ENCODE measurements at regions not wholly inside any gene's neighbourhood (a gene's known extent, or its start where the extent isn't known, plus 50 kb on each side); places are given as distances from the start of the nearest gene placed in this dataset.
"Not testable (repeated sequence)": the region's sequence is repeated elsewhere in the genome, so short reads cannot be mapped to it uniquely, and the experiment has no call there.

DNA sequence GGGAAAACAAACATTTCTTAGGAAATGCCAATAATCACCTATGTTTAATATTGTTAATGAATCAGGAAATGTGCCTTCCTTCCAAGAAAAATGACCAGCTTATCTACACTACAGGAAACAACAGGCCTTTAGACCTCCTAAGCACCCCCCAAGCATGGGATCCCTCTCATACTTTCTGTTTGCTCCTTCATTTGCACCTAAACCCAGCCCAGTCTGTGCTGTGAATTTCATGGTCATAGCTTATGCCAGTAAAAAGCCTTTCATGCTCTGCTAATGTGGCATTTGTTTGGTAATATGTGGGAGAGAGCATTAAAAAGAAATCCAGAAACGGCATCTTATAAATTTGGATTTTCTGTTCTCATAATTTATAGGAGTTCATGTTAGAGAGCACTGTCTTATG is 511.1 kb downstream of the EBF1 start:
- WGBS (ENCODE audit: insufficient coverage), result no CpG with 5 or more reads among the region's 1 CpG
- Mint-ChIP-seq H3K4me1 (no peaks in the 10 kb centered on the region), H3K9me3 (peaks cover 2 to 12% (median 5%) of the 10 kb centered on the region in 7 donors), H3K27me3 (ENCODE audit: low read depth in 3 of 3) (peaks cover 8 to 28% (median 9%) of the 10 kb centered on the region in 3 donors), H3K4me3 (peak overlapping the region in 1 of 2 donors; percentile 21), H3K36me3 (no peaks in the 10 kb centered on the region), H3K27ac (no peak overlapping the region)
- Histone ChIP-seq H3K36me3 (replicated peaks in 1 of 2; ENCODE audit: control insufficient read depth in 1 of 2, insufficient read depth in 2 of 2, low read length in 2 of 2) (no peaks in the 10 kb centered on the region), H3K4me1 (ENCODE audit: control insufficient read depth in 1 of 2, insufficient read depth in 2 of 2, low read length in 2 of 2) (no peaks in the 10 kb centered on the region), H3K79me2 (ENCODE audit: insufficient read depth, low read length) (no peaks in the 10 kb centered on the region), H3K4me2 (replicated peaks; ENCODE audit: extremely low read depth, low read length, poor library complexity, severe bottlenecking) (no peak overlapping the region), H3K27ac (ENCODE audit: low read depth in 1 of 2, low read length in 2 of 2) (no peak overlapping the region), H3K27me3 (ENCODE audit: control insufficient read depth in 2 of 2, insufficient read depth in 2 of 2, low read length in 2 of 2) (peaks cover 9 to 12% of the 10 kb centered on the region in 2 donors), H3K4me3 (replicated peaks in 1 of 3; ENCODE audit: low read depth in 2 of 3, low read length in 3 of 3) (no peak overlapping the region), H3K9me3 (replicated peaks in 1 of 2; ENCODE audit: control insufficient read depth in 1 of 2, insufficient read depth in 1 of 2, low read length in 2 of 2) (no peaks in the 10 kb centered on the region), H3K9ac (ENCODE audit: insufficient read depth, low read length, poor library complexity, severe bottlenecking) (no peak overlapping the region), H2AFZ (ENCODE audit: insufficient read depth, low read depth, low read length, poor library complexity, severe bottlenecking) (no peak overlapping the region), H4K20me1 (ENCODE audit: insufficient read depth, low read length) (no peaks in the 10 kb centered on the region)
- intact Hi-C loops (cut with micrococcal nuclease), result no loop called here
- TF ChIP-seq, protein P1, sequence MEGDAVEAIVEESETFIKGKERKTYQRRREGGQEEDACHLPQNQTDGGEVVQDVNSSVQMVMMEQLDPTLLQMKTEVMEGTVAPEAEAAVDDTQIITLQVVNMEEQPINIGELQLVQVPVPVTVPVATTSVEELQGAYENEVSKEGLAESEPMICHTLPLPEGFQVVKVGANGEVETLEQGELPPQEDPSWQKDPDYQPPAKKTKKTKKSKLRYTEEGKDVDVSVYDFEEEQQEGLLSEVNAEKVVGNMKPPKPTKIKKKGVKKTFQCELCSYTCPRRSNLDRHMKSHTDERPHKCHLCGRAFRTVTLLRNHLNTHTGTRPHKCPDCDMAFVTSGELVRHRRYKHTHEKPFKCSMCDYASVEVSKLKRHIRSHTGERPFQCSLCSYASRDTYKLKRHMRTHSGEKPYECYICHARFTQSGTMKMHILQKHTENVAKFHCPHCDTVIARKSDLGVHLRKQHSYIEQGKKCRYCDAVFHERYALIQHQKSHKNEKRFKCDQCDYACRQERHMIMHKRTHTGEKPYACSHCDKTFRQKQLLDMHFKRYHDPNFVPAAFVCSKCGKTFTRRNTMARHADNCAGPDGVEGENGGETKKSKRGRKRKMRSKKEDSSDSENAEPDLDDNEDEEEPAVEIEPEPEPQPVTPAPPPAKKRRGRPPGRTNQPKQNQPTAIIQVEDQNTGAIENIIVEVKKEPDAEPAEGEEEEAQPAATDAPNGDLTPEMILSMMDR (IDR thresholded peaks at IDR 0.05), result no peak
- DNase-seq, result no peak

GRCh38 chr5:158586054-158586453 is 513.7 kb downstream of the EBF1 start:
- Mint-ChIP-seq H3K27me3 (ENCODE audit: low read depth in 3 of 3) (peaks cover 6 to 16% (median 9%) of the 10 kb centered on the region in 3 donors), H3K27ac (no peak overlapping the region), H3K4me3 (no peak overlapping the region), H3K9me3 (peaks cover 10 to 26% (median 14%) of the 10 kb centered on the region in 7 donors), H3K4me1 (no peaks in the 10 kb centered on the region), H3K36me3 (no peaks in the 10 kb centered on the region)
- Histone ChIP-seq H3K4me2 (replicated peaks; ENCODE audit: extremely low read depth, low read length, poor library complexity, severe bottlenecking) (no peak overlapping the region), H3K9me3 (replicated peaks in 1 of 2; ENCODE audit: control insufficient read depth in 1 of 2, insufficient read depth in 1 of 2, low read length in 2 of 2) (no peaks in the 10 kb centered on the region), H3K79me2 (ENCODE audit: insufficient read depth, low read length) (no peaks in the 10 kb centered on the region), H3K27me3 (ENCODE audit: control insufficient read depth in 2 of 2, insufficient read depth in 2 of 2, low read length in 2 of 2) (peaks cover 7 to 9% of the 10 kb centered on the region in 2 donors), H2AFZ (ENCODE audit: insufficient read depth, low read depth, low read length, poor library complexity, severe bottlenecking) (no peak overlapping the region), H4K20me1 (ENCODE audit: insufficient read depth, low read length) (no peaks in the 10 kb centered on the region), H3K27ac (ENCODE audit: low read depth in 1 of 2, low read length in 2 of 2) (no peak overlapping the region), H3K36me3 (replicated peaks in 1 of 2; ENCODE audit: control insufficient read depth in 1 of 2, insufficient read depth in 2 of 2, low read length in 2 of 2) (no peaks in the 10 kb centered on the region), H3K9ac (ENCODE audit: insufficient read depth, low read length, poor library complexity, severe bottlenecking) (no peak overlapping the region), H3K4me1 (ENCODE audit: control insufficient read depth in 1 of 2, insufficient read depth in 2 of 2, low read length in 2 of 2) (no peaks in the 10 kb centered on the region), H3K4me3 (replicated peaks in 1 of 3; ENCODE audit: low read depth in 2 of 3, low read length in 3 of 3) (no peak overlapping the region)
- DNase-seq, result no peak
- 92% methylated on average over 2 of the region's 2 CpGs for WGBS (ENCODE audit: insufficient coverage)
- TF ChIP-seq, protein P1 (IDR thresholded peaks at IDR 0.05), result no peak
- intact Hi-C loops (cut with micrococcal nuclease), result no loop called here

- H3K4me3 Mint-ChIP-seq; H3K9ac ChIP-seq (ENCODE audit: insufficient read depth, low read length, poor library complexity, severe bottlenecking); H3K36me3 Mint-ChIP-seq; H3K27me3 Mint-ChIP-seq (ENCODE audit: low read depth in 3 of 3); H3K4me1 ChIP-seq (ENCODE audit: control insufficient read depth in 1 of 2, insufficient read depth in 2 of 2, low read length in 2 of 2); H3K36me3 ChIP-seq (replicated peaks in 1 of 2; ENCODE audit: control insufficient read depth in 1 of 2, insufficient read depth in 2 of 2, low read length in 2 of 2); intact Hi-C loops (cut with micrococcal nuclease); H3K27me3 ChIP-seq (ENCODE audit: control insufficient read depth in 2 of 2, insufficient read depth in 2 of 2, low read length in 2 of 2); H3K4me3 ChIP-seq (replicated peaks in 1 of 3; ENCODE audit: low read depth in 2 of 3, low read length in 3 of 3); H2AFZ ChIP-seq (ENCODE audit: insufficient read depth, low read depth, low read length, poor library complexity, severe bottlenecking); H3K4me1 Mint-ChIP-seq; H4K20me1 ChIP-seq (ENCODE audit: insufficient read depth, low read length); H3K4me2 ChIP-seq (replicated peaks; ENCODE audit: extremely low read depth, low read length, poor library complexity, severe bottlenecking); DNase-seq; H3K27ac ChIP-seq (ENCODE audit: low read depth in 1 of 2, low read length in 2 of 2); H3K27ac Mint-ChIP-seq; H3K9me3 ChIP-seq (replicated peaks in 1 of 2; ENCODE audit: control insufficient read depth in 1 of 2, insufficient read depth in 1 of 2, low read length in 2 of 2); H3K79me2 ChIP-seq (ENCODE audit: insufficient read depth, low read length): not testable (repeated sequence)
- 85% methylated on average over 8 of the region's 27 CpGs for WGBS (ENCODE audit: insufficient coverage)
- H3K9me3 Mint-ChIP-seq, result peaks cover 17 to 32% (median 24%) of the 10 kb centered on the region in 7 donors
Observed at GRCh38 chr5:158582669-158583068, 517.0 kb downstream of the EBF1 start.
